GM19035 (cell line): ENCODE measurements at regions not wholly inside any gene's neighbourhood (a gene's known extent, or its start where the extent isn't known, plus 50 kb on each side); places are given as distances from the start of the nearest gene placed in this dataset.
"Not testable (repeated sequence)": the region's sequence is repeated elsewhere in the genome, so short reads cannot be mapped to it uniquely, and the experiment has no call there.

ENCODE experiments used
- ATAC-seq: cut with Tn5 transposase; IDR thresholded peaks from one replicate; pipeline ENCODE4 v1.9.1; 2021; ENCODE audit not compliant: unreplicated experiment

DNA sequence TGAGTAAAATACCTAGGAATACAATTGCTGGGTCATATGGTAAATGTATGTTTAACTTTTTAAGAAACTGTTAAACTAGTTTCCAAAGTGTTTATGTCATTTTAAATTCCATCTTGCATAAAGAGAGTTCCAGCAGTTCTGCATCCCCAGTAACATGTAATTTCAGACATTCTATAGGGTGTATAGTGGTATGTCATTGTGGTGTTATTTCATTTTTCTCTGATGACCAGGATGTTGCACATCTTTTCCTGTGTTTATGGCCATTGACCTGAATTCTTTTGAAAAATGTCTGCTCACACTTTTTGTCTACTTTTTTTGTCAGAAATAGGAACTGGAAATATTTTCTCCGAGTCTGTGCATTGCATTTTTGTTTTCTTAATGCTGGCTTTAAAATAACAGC, 128.9 kb downstream of the TMEM200A start:
- ATAC-seq: no peak

DNA sequence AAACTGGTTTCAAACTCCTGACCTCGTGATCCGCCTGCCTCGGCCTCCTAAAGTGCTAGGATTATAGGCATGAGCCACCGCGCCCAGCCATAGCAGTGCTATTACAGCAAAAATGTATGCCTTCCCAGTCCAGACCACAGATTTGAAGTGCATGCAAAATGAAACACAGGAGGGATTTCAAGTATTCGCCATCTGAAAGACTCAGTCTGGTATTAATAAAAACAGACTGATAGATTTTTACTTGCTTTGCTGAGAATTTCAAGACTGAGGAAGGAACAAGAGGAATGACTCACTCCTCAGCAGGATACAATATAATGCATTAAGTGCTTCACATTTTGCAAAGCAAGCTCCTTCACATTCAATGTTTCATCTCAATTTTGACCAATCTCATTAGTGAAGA, 134.9 kb downstream of the TMEM200A start:
- no peak for ATAC-seq

DNA sequence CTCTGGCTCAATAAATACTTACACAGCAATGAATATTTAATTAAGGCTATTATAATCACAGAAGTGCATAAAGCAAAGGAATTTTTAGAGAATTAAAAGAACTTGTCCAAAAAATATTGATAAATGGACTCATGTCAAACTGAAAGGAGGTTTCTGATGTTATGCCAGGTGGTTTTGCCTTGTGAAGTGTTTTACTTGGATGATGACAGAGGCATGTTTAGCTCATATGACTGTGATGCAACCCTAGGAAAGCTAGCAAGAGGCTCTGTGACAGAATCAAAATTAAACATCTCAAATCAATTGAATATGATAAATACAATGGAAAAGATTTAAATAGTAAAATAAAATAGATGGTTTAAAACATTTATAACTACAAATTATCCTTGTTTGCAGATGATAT, 137.3 kb downstream of the TMEM200A start:
- no peak for ATAC-seq

DNA sequence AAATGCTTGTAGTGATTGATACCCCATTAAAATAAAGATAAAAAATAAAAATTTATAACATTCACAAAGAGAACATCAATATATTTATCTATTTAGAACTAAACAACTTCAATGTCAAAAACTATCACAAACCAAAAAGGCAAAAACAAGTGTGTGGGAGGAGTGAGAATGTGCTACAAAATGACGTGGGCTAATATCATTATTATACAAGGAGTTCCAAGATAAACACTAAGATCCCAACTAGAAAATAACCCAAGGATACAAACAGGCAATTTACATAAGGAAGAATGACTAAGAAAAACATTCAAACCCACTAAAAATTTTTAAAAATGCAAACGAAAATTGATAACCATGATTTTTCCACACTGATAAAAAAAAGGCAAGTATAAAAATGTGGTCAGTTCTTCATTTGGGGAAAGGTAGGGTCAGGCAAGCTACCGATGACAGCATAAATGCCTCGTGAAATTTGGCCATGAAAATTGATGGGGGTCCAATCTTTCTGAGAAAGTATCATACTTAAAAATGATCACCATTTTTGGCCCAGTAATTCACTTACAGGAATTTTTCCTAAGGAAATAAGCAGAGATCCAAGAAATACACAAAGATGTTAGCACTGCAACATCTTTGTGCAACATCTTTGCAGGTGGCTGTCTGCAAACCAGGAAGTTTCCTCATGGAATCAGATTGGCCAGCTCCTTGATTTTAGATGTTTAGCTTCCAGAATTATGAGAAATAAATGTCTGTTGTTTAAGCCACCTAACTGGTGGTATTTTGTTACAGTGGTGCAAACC, 140.2 kb downstream of the TMEM200A start:
- ATAC-seq: no peak

DNA sequence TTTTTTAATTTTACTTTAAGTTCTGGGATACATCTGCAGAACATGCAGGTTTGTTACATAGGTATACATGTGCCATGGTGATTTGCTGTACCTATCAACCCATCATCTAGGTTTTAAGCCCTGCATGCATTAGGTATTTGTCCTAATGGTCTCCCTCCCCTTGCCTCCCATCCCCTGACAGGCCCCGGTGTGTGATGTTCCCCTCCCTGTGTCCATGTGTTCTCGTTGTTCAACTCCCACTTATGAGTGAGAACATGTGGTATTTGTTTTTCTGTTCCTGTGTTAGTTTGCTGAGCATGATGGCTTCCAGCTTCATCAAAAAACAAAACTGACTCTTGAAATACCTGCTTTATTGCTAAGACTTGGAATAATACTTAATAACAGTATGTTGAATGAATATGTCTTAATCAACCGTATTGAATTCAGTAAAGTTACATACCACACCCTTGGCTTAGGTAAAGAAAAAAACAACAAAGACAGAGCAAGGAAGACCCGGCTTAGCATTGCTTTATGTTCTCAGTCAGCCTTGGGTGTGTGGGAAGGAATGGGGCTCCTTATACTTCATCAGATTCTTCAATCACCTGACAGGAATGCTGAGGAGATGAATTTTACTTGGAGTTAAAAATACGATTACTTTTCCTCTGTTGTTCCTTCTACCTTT, 141.3 kb downstream of the TMEM200A start:
- ATAC-seq: not testable (repeated sequence)

DNA sequence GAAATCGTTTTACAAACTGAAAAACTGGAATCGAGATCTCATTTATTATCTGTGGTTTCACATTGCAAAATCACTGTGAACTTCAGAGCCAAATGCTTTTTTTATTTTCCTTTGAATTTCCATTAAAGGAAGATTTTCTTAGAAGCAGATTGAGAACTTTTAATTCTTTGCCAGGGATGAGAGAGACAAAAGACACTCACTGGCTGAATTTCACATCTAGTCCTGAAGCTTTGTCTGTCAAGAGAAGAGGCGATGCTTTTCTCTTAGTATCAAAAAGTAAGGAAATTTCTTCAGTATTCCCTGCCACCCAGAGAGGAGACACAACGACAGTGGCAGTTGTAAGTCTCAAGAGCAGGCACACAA, 141.8 kb downstream of the TMEM200A start:
- ATAC-seq: no peak

DNA sequence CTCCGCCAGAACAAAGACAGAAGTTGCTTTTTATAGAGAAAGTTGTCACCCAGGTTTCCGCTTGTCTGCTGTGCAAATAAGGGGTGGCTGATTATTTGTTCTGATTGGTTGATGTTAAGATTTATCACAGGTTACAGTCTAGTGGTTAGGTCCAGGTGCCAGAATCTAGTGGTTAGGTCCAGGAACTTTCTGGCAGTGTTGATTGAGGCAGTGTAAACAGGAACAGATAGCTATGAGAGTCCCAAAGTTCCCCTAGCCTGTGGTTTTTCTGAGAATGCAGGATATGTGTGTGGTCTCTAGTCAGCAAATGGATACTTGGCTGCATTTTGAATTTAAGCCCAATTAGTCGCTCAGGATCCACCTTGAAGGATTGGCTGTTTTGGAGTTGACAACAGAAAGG, 148.0 kb downstream of the TMEM200A start:
- peak; percentile 42 for ATAC-seq

DNA sequence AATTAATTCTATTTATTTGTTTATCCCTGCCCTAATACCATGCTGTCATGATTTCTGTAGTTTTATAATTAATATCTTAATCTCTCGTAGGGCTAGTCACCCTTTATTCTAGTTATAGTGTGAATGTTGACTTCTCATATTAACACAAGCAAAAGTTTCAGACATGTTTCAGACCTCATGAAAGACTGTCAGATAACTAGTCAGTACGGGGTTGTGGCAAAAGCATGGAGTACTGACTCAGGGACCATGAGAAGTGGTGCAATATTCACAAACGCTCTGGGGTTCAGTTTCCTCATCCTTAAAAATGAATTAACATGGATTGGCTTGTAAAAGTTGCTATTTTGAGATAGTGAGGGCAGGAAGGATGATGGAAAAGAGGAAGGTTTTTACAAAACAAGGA, 148.9 kb downstream of the TMEM200A start:
- ATAC-seq: no peak

DNA sequence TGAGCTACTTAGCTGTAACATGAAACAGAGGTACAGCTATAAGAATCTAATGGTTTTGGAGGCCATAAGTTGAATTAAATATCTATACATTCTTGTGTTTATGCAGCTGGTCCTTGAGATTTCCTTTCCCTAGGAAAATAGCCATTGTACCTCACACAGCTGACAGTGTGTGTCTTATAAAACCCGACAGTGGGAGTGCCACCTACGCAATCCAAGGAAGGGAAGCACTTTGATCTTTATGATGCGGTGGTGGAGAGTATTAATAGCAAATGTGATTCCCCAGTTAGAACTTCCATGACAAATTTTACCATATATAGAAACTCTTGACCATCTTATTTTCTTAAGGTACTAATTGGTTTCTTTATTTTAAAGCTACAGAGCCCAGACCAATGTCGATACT, 149.5 kb downstream of the TMEM200A start:
- ATAC-seq: no peak

DNA sequence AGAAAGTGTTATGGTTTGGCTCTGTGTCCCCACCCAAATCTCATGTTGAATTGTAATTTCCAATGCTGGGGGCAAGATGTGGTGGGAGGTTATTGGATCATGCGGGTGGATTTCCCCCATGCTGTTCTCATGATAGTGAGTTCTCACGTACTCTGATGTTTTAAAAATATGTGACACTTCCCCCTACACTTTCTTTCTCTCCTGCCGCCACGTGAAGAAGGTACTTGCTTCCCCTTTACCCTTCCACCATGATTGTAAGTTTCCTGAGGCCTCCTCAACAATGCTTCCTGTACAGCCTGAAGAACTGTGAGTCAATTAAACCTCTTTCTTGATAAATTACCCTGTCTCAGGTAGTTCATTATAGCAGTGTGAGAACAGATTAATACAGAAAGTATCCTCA, 150.8 kb downstream of the TMEM200A start:
- ATAC-seq: no peak

DNA sequence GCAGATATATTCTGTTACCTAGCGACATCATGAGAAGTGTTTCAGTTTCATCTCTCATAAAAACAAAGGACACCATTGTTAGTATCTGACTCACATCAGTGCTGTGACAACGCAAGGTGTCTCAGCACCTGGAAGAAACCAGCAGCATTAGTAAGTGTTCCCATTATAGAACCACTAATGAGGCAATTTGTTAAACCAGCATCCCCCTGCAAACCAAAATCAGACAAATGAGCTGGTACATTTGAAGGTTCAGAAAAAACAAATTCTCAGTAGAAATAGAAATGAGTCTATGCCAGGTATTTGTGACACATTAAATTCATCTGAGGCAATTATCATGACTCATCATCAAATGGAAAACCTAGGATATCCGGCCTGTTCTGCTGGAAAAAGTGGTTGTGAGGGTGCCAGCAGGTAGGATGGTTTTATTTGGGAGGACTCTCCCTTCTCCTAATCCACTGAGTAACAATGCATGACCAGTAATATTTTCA, 151.7 kb downstream of the TMEM200A start:
- peak; percentile 84 for ATAC-seq

DNA sequence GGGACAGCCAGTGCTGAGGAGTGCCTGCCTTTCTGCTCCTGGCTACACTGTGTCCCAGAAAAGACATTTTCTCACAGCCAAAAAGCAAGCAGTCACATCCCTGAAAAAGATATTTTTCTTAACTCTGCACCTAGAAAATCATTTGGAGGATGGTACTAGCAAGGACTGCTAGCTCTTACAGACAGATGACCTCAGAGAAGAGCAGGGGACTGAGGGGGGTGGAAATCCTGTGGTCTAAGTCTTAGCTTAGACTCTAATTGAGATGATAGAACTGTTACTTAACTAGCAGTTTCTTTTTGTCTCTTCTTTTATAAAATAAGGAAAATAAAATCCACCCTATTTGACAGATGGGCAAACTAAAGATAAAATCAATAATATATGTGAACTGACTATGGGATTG, 152.8 kb downstream of the TMEM200A start:
- ATAC-seq: no peak

DNA sequence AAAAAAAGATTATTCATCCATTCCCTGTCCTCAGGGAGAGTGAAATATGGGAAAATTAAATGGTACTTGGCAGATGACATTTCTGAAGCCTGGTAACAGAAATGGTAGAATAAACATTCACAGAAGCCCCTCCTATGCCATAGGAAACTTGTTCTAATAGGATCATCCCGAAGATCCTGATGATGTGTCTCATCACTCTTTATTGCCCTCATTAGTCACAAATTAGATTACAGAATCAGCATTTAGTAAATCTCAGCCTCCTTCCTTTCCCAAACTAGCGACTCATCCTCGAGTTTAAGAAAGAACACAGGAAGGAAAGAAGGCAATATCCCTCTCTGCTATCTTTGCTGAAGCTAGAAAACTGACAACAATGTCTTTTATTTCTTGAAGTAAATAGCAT, 154.4 kb downstream of the TMEM200A start:
- no peak for ATAC-seq

DNA sequence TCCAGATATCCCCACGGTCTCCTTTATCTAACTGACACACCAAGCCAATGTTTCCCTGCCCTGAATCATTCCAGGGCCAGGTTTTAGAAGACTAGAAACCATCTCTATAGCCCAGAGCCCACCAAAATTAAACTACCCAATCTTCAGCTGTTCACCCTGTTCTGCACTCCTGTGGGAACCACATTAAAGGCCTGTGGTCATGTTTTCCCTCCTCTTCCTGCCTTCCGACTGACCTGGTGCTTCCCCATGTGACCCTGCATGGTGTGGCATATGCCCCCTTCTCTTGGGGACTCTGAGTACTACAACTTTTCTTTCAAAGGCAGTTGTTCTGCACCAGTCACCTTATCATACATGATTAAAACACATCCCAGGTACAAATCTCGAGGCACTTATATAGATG, 155.0 kb downstream of the TMEM200A start:
- no peak for ATAC-seq

DNA sequence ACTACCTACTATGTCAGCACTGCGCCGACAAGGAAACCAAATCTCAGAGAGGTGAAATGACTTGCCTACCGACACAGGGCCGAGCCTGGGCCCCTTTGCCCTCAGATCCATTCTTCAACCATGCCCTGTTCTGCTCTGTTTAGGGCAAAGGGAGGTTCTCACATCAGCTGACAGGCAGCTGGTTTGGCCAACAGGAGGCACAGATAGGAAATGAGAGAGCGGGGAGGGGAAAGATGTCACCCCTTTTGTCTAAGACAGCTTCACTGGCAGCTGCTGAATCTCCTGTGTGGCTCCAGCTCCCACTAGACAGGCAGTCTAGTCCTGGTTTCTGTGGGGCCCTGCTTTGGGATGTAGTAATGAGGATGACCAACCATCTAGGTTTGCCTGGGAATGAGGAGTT, 158.7 kb downstream of the TMEM200A start:
- no peak for ATAC-seq

DNA sequence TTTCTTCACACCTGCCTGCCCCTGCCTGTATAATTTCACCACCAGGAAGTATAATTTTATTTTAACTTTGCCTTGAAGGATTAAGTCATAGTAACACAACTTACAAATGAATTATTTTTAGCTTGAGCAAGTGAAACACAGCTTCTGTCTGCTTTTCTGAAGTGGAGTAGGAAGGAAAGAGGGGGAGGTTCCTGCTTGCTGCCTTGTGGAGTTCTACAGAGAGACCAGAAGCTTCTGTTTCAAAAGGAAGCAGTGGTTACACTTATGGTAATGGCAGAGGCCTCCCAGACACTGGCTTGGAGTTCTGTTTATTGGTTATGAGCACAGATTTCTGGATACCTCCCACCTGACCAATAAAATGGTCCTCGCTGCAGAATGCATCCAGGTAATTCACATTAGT, 159.6 kb downstream of the TMEM200A start:
- no peak for ATAC-seq

DNA sequence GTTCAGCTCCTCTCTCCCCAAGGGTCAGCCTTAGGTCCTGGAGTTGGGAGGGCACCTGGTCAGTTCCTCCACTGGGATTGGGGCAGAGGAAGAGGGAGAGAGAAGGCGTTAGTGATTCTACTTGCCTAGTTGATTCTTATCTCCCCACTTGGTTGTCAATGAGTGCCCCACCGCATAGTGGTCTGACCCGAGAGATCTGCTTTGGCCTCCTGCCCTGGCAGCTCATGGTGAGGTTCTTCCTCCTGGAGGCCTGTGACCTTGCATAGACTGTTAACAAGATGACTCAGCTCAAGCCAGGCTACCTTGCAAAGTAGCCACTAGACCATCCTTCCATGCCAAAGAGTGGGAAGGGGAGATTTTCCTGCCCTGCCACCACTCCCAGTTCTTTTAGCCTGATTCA, 160.6 kb downstream of the TMEM200A start:
- ATAC-seq: no peak

DNA sequence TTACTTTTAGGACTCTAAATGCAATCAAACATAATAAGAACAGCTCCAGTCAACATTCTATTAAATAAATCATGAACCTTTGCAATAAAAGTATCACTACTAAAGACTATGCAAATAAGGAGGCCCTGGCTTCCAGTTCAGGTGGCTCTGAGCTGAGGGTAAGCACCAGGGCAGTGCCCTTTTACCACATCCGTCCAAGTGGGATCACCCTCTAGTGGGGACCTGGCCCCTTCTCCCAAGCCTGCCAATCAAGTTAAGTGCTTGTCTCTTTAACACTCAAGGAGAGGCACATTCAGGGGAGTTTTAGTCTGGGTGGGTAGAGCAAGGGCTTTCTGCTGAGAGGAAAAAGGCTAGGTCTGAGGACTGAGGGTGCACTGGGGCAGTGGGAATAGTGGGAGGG, 161.4 kb downstream of the TMEM200A start:
- ATAC-seq: no peak

DNA sequence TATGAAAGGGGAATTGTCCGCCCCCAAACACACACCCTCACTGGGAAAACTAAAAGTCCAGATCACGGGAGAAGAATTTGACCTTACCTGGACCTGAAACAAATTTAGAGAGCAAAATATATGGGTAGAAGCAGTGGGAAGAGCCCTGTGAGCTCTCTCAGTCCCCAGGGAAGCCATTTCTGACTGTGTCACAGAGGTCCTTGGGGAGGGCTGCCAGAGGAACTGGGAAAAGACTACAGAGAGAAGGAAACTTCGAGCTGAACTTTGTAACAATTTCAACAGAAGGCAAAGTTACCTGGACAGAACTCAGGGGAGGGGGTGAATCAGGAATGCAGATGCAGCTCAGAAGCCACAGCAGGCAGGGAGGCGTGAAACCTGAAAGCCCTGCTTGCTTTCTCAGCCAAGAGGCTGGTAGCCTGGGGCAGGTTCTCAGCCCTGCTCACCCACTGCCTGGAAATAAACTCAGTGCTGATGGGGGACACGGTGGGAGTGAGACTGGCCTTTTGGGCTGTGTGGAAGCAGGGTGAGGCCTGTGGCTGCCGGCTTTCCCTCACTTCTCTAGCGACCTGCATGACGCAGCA, 163.8 kb downstream of the TMEM200A start:
- ATAC-seq: no peak

DNA sequence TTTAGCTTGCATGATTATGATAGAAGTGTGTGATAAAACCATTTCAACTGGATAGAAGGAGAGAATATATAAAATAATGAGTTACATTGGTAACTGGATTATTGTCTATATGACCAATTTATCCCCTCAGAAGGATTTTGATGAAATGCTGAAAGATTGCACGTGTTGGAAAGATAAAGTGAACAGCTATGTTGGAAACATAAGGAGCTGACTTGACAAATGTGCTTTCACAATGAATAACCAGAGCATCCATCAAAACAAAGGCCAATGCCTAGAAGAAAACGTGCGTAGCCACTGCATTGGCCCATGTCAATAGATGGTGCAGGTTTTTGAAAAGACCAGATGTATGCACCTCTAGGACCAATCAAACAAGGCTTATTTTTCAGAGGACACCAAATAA, 168.8 kb downstream of the TMEM200A start:
- ATAC-seq: no peak

DNA sequence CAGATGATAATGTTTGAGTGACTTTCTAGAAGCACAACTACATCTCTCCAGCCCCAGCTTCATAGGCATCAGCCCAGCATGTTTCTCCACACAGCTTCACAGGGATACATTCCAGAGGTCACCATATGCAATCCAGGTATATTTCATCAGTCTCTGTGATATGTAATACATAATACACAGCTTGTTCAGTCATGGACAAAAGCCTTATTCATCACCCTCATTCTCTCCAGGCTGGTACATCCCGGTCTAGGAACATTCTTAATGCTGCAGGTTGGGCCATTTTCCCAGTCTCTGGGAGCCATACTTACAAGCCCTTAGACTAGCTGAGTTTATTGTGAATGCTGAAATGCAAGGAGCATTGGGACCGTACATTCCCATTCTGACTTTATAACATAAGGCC, 169.4 kb downstream of the TMEM200A start:
- no peak for ATAC-seq

DNA sequence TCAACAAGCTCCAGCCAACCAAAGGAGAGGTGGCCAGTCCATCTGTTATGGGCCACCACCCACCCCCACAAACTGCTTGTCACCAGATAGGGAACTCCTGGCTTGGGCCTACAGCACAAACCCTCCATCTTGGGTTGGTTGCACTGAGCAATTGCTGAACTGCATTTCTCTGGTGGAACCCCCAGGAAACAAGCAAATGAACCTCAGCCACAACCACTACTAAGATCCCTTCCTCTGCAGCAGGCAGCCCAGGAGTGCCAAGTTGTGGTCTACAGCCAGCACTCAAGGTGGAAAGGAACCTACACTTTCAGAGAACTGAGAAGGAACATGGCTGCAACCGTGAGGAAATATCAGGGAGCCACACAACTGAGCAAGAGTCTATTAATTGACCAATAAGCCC, 171.6 kb downstream of the TMEM200A start:
- no peak for ATAC-seq
